Thyroid gland (tissue), 4 donors: ENCODE measurements at regions not wholly inside any gene's neighbourhood (a gene's known extent, or its start where the extent isn't known, plus 50 kb on each side); places are given as distances from the start of the nearest gene placed in this dataset.

Source experiments
- CTCF ChIP-seq, 6 experiments: fragments of 200-600 bp in 3 of 6; fragments of 450-650 bp in 3 of 6; sonication (generic) in 3 of 6; IDR thresholded peaks; one replicate each; pipeline ENCODE4 v1.5.1; 2016 to 2019; ENCODE audit warnings: antibody characterized with exemption in 6 of 6, mild to moderate bottlenecking in 2 of 6, inconsistent platforms in 1 of 6, moderate library complexity in 1 of 6
- POLR2A ChIP-seq, 2 donors: fragments of 450-650 bp; IDR thresholded peaks; one replicate each; pipeline ENCODE4 v1.6.1; 2017; ENCODE audit warnings: antibody characterized with exemption in 2 of 2, mild to moderate bottlenecking in 2 of 2, moderate library complexity in 1 of 2

GRCh38 chr7:135853008-135853407 is 104.4 kb upstream of the FAM180A start:
- no peak for TF ChIP-seq POLR2A (IDR thresholded peaks at IDR 0.05)
- TF ChIP-seq CTCF (IDR thresholded peaks at IDR 0.05): no peak
